ENCODE measurements at regions not wholly inside any gene's neighbourhood (a gene's known extent, or its start where the extent isn't known, plus 50 kb on each side); places are given as distances from the start of the nearest gene placed in this dataset.

- TF ChIP-seq CTCF (IDR thresholded peaks at IDR 0.05; ENCODE audit: low read depth, low read length) (no peak), EZH2phosphoT487 (IDR thresholded peaks at IDR 0.05; ENCODE audit: low read depth) (no peak)
Measured at GRCh38 chr2:121881950-121882349, 126.5 kb downstream of the TSN start.

Data from OCI-LY3 (cell line).